ENCODE measurements at regions not wholly inside any gene's neighbourhood (a gene's known extent, or its start where the extent isn't known, plus 50 kb on each side); places are given as distances from the start of the nearest gene placed in this dataset.

DNA sequence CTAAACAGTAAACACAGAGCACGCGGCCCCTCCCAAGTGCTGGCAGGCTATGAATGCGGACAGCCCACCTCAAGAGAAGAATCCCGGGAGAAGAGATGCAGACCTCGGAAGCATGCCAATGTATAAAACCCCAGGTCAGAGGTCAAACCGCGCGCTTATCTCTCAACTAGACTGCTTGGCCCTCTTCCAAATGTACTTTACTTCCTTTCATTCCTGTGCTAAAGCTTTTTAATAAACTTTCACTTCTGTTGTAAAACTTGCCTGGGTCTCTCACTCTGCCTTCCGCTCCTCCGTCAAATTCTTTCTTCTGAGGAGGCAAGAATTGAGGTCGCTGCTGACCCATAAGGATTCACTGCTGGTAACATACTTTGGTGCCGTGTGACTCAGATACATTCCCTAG lies 216.0 kb downstream of the S1PR1 start (continued):
- TF ChIP-seq, protein P1, sequence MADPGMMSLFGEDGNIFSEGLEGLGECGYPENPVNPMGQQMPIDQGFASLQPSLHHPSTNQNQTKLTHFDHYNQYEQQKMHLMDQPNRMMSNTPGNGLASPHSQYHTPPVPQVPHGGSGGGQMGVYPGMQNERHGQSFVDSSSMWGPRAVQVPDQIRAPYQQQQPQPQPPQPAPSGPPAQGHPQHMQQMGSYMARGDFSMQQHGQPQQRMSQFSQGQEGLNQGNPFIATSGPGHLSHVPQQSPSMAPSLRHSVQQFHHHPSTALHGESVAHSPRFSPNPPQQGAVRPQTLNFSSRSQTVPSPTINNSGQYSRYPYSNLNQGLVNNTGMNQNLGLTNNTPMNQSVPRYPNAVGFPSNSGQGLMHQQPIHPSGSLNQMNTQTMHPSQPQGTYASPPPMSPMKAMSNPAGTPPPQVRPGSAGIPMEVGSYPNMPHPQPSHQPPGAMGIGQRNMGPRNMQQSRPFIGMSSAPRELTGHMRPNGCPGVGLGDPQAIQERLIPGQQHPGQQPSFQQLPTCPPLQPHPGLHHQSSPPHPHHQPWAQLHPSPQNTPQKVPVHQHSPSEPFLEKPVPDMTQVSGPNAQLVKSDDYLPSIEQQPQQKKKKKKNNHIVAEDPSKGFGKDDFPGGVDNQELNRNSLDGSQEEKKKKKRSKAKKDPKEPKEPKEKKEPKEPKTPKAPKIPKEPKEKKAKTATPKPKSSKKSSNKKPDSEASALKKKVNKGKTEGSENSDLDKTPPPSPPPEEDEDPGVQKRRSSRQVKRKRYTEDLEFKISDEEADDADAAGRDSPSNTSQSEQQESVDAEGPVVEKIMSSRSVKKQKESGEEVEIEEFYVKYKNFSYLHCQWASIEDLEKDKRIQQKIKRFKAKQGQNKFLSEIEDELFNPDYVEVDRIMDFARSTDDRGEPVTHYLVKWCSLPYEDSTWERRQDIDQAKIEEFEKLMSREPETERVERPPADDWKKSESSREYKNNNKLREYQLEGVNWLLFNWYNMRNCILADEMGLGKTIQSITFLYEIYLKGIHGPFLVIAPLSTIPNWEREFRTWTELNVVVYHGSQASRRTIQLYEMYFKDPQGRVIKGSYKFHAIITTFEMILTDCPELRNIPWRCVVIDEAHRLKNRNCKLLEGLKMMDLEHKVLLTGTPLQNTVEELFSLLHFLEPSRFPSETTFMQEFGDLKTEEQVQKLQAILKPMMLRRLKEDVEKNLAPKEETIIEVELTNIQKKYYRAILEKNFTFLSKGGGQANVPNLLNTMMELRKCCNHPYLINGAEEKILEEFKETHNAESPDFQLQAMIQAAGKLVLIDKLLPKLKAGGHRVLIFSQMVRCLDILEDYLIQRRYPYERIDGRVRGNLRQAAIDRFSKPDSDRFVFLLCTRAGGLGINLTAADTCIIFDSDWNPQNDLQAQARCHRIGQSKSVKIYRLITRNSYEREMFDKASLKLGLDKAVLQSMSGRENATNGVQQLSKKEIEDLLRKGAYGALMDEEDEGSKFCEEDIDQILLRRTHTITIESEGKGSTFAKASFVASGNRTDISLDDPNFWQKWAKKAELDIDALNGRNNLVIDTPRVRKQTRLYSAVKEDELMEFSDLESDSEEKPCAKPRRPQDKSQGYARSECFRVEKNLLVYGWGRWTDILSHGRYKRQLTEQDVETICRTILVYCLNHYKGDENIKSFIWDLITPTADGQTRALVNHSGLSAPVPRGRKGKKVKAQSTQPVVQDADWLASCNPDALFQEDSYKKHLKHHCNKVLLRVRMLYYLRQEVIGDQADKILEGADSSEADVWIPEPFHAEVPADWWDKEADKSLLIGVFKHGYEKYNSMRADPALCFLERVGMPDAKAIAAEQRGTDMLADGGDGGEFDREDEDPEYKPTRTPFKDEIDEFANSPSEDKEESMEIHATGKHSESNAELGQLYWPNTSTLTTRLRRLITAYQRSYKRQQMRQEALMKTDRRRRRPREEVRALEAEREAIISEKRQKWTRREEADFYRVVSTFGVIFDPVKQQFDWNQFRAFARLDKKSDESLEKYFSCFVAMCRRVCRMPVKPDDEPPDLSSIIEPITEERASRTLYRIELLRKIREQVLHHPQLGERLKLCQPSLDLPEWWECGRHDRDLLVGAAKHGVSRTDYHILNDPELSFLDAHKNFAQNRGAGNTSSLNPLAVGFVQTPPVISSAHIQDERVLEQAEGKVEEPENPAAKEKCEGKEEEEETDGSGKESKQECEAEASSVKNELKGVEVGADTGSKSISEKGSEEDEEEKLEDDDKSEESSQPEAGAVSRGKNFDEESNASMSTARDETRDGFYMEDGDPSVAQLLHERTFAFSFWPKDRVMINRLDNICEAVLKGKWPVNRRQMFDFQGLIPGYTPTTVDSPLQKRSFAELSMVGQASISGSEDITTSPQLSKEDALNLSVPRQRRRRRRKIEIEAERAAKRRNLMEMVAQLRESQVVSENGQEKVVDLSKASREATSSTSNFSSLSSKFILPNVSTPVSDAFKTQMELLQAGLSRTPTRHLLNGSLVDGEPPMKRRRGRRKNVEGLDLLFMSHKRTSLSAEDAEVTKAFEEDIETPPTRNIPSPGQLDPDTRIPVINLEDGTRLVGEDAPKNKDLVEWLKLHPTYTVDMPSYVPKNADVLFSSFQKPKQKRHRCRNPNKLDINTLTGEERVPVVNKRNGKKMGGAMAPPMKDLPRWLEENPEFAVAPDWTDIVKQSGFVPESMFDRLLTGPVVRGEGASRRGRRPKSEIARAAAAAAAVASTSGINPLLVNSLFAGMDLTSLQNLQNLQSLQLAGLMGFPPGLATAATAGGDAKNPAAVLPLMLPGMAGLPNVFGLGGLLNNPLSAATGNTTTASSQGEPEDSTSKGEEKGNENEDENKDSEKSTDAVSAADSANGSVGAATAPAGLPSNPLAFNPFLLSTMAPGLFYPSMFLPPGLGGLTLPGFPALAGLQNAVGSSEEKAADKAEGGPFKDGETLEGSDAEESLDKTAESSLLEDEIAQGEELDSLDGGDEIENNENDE (IDR thresholded peaks at IDR 0.05; ENCODE audit: insufficient replicate concordance, low read length), result no peak
